HG02588 (cell line): ENCODE measurements at regions not wholly inside any gene's neighbourhood (a gene's known extent, or its start where the extent isn't known, plus 50 kb on each side); places are given as distances from the start of the nearest gene placed in this dataset.
"Not testable (repeated sequence)": the region's sequence is repeated elsewhere in the genome, so short reads cannot be mapped to it uniquely, and the experiment has no call there.

Source experiments
- ATAC-seq: cut with Tn5 transposase; IDR thresholded peaks from one replicate; pipeline ENCODE4 v1.9.1; 2021; ENCODE audit warnings: mild to moderate bottlenecking, moderate library complexity; ENCODE audit not compliant: unreplicated experiment

GRCh38 chr20:30164389-30164788, 1093.1 kb upstream of the DEFB115 start:
- not testable (repeated sequence) for ATAC-seq

GRCh38 chr20:30167540-30167939, 1089.9 kb upstream of the DEFB115 start:
- no peak for ATAC-seq

- ATAC-seq: no peak
Measured at GRCh38 chr20:30168025-30168799, 1089.3 kb upstream of the DEFB115 start.

GRCh38 chr20:30168800-30169138, 1088.7 kb upstream of the DEFB115 start:
- ATAC-seq: no peak

- no peak for ATAC-seq
Measured at GRCh38 chr20:30175681-30176080, 1081.8 kb upstream of the DEFB115 start.

- not testable (repeated sequence) for ATAC-seq
Measured at GRCh38 chr20:30183124-30183523, 1074.3 kb upstream of the DEFB115 start.

- ATAC-seq: not testable (repeated sequence)
Measured at GRCh38 chr20:30191785-30192184, 1065.7 kb upstream of the DEFB115 start.

- not testable (repeated sequence) for ATAC-seq
Measured at GRCh38 chr20:30234477-30234876, 1023.0 kb upstream of the DEFB115 start.

GRCh38 chr20:30275073-30275472, 982.4 kb upstream of the DEFB115 start:
- not testable (repeated sequence) for ATAC-seq

GRCh38 chr20:30281584-30282197, 975.8 kb upstream of the DEFB115 start:
- no peak for ATAC-seq

GRCh38 chr20:30283476-30284280, 973.8 kb upstream of the DEFB115 start:
- ATAC-seq: not testable (repeated sequence)

GRCh38 chr20:30284281-30284905, 973.1 kb upstream of the DEFB115 start:
- ATAC-seq: no peak

- no peak for ATAC-seq
Measured at GRCh38 chr20:30285677-30286076, 971.8 kb upstream of the DEFB115 start.

GRCh38 chr20:30286157-30286556, 971.3 kb upstream of the DEFB115 start:
- no peak for ATAC-seq

- ATAC-seq: not testable (repeated sequence)
Measured at GRCh38 chr20:30287459-30287858, 970.0 kb upstream of the DEFB115 start.

GRCh38 chr20:30288346-30288745, 969.1 kb upstream of the DEFB115 start:
- no peak for ATAC-seq

- not testable (repeated sequence) for ATAC-seq
Measured at GRCh38 chr20:30289049-30289448, 968.4 kb upstream of the DEFB115 start.

- not testable (repeated sequence) for ATAC-seq
Measured at GRCh38 chr20:30289711-30290141, 967.7 kb upstream of the DEFB115 start.

GRCh38 chr20:30290361-30291063, 967.0 kb upstream of the DEFB115 start:
- ATAC-seq: not testable (repeated sequence)

GRCh38 chr20:30291064-30291379, 966.4 kb upstream of the DEFB115 start:
- not testable (repeated sequence) for ATAC-seq

GRCh38 chr20:30291686-30292085, 965.8 kb upstream of the DEFB115 start:
- not testable (repeated sequence) for ATAC-seq
